NAMALWA (cell line): ENCODE measurements at regions not wholly inside any gene's neighbourhood (a gene's known extent, or its start where the extent isn't known, plus 50 kb on each side); places are given as distances from the start of the nearest gene placed in this dataset.

Experiments used
- DNase-seq: peaks from one replicate; pipeline ENCODE4 v3.0.0-alpha.2; 2015; ENCODE audit warnings: low spot score

- no peak for DNase-seq
Observed at GRCh38 chr13:111556496-111556895, 236.1 kb downstream of the TEX29 start.

GRCh38 chr13:111557921-111558699 is 237.7 kb downstream of the TEX29 start:
- DNase-seq, result no peak

- no peak for DNase-seq
Observed at GRCh38 chr13:111558700-111559088, 238.3 kb downstream of the TEX29 start.

DNA sequence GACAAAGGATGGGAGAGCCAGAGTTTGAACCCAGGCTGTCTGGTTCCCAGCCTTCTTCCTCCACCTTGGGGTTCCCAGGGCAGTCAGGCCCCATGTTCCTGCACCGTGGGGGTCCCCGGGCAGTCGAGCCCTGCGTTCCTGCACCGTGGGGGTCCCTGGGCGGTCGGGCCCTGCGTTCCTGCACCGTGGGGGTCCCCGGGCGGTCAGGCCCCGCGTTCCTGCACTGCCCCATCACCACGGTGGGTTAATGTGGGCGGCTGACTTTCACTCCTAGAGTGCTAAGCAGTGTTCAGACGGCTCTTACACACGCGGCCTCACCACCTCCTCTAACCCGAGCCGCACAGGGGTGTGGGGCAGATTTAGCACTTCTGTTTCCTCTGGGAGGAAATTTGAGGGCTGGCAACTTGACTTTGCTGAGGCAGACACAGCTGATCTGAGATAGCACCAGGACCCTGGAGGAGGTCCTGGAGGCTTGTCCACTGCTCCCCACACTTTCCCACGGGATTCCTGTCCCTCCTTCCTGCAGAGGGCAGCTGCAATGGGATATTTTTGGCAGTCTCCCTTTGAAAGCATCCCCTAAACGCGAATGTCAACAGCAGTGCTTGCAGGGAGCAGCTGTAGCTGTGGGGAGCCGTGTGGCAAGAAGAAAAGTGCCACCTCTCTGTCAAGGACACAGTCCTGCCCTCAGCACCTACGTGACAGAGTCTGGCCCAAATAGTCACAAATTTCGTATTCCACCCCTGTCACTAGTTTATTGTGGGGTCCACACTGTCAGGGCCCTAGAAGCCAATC is 239.4 kb downstream of the TEX29 start:
- no peak for DNase-seq

DNA sequence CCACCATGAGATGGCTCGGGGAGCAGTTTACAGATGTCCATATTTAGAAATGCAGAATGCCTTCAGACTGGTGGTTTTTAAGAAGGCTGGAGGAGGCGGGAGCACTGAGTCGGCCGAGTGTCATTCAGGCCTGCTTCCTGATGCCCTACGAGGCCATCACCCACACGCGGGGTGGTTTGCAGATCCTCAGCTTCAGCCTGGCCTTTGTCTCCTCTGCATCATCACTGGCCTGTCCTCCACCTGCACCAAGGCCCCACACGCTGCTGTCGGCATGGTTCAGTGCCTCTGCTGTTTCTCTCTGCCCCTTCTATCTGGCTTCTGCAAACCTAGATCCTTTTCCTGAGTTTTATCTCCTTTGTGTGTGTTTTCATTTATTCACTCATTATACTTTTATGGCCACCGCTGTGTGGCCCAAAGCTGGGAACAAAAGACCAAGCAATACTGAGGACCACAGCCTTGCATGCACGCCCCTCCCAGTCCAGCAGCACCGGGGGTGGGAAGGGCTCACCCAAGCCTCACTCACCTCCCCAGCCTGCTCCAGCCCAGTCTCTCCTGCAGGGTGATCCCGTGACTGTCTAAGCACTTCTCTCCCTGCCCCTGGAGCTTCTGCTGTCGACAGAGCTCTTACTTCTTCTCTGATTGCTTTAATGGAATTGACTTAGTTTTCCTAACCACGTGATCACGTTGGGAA is 240.8 kb downstream of the TEX29 start:
- DNase-seq, result no peak

GRCh38 chr13:111562716-111563115 is 242.3 kb downstream of the TEX29 start:
- DNase-seq, result no peak

- no peak for DNase-seq
Observed at GRCh38 chr13:111564606-111565005, 244.2 kb downstream of the TEX29 start.

DNA sequence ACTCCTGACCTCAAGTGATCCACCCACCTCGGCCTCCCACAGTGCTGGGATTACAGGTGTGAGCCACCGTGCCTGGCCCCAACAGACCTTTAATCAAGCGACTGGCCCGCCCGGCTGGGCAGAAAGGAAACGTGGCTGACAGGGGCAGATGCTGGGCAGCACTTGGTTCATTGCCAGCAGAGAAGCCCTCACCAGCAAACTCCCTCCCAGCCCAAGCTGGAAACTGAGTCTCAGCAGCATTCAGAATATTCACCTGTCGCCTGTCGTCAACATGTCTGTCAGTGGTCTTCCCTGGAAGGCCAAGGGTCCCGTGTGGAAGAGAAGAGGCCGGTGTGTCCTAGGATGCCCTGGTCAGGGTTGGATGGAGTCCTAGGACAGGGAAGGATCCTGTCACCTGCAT is 245.0 kb downstream of the TEX29 start:
- no peak for DNase-seq

DNA sequence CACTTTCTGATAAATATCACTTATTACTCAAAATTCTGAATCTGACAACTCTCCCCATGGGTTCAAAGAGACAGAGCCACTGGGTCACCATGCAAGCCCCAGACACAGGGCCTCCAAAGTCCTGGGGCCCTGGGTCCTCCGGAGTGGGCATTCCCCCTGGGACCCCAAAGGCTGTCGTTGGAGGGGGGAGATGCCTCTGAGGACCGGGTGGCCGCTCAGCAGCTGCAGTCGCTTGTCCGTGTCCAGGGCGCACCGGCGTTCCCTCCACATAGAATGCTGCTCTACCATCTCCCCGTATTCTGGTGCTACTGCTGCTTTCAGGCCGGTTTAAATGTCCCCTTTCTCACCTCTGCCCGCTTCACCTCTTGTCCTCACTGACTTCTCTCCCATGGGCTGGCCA is 246.1 kb downstream of the TEX29 start:
- DNase-seq, result no peak

- DNase-seq, result no peak
Observed at GRCh38 chr13:111567637-111568036, 247.2 kb downstream of the TEX29 start.

- DNase-seq, result no peak
Observed at GRCh38 chr13:111568290-111568689, 247.8 kb downstream of the TEX29 start.

DNA sequence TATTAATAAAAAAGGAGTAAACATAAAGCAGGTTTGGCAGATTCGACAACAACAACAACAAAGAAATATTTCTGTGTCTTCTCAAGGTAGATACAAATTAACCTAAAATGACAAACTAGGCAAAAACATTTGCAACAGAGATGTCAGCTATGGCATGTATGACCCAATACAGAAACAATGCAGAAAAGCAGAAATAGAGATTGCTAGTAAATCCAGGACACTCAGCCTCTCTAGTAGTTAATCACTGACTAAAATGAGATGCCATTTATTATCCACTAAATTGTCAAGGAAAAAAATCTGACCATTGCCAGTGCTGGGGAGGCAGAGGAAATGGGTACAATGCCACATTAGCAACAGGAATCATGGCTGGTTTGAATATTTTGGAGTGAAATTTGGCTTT is 250.5 kb downstream of the TEX29 start:
- no peak for DNase-seq

DNA sequence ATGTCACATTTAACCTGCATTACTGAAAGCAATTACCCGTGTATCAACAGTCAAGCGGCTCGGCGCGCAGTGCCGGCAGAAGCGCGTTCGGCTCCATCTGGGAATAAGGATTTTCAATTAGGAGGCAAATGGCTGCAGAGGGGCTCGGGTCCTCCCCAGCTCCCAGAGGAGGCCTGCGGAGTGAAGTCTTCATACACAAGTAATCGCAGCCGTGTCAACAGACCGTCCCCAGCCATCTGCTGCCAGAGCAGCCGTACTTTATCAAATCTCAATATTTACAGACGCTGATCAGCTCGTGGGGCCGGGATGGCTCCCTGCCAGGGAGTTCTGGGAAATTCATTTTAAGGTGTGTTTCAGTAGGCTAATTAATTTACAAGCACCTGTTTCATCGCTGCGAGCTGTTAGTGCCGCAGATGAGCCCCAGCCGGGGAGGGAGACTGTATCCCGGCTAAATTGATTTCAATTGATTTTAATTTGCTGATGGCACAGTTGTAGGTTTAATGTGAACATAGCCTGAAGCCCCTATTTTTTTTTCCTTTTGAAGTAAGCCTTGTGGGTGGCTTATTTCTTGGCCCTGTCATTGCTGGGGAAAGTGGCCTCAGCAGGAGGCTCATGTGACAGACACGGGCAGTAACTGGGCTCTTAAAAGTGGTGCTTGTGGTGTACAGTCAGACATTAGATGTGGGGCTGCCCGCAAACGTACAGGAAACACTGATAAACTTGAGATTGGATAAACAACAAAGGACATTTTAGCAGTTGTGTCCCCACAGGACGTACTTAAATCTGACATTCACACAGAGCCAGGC is 252.7 kb downstream of the TEX29 start:
- no peak for DNase-seq

DNA sequence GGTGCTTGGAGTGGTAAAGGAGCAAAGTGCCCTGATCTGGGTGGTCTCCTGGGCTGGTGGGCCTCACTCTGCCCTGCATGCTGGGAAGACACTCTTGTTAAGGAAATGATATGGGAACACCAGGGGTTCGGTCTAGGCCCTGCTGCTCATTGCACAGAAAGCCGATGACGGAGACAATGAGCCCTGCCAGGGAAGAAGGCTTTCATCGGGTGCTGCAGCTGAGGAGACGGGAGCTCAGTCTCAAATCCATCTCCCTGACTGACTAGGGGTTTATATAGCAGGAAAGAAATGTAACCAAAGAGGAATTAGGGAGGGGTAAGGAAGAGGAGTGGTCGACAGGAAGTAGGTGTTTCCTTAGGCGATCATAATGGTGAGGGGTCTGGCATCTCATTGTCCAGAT is 253.4 kb downstream of the TEX29 start:
- DNase-seq, result no peak

- DNase-seq, result no peak
Observed at GRCh38 chr13:111575276-111575675, 254.8 kb downstream of the TEX29 start.

GRCh38 chr13:111575719-111576118 is 255.3 kb downstream of the TEX29 start:
- DNase-seq, result no peak

DNA sequence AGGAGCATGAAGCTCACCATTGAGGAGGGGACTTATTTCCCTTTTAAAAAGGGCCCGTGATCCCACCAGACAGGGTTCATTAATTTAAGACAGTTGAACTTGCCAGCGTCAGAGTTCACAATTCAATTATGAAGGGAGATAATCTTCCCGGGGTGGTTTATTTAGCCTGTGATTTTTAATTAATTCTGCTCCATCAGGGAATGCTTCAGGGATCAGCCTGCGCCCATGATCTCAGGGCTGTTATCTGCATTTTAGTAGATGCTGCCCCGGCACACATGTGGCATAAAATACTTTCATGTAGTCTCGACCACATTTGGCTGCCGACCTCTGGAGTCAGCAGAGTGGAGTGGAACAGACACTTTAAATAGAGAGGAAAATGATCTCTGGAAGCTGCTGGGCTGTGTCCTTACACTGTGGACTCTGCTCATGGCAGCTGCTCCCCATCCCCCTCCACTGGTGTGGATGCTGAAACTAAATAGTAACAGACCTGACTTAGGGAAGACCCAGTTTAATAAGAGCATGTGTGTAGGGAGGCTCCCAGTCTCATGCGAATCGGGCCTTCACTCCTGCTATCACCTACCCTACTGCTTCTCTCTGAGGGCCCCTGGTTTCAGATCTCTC is 256.9 kb downstream of the TEX29 start:
- DNase-seq, result no peak

DNA sequence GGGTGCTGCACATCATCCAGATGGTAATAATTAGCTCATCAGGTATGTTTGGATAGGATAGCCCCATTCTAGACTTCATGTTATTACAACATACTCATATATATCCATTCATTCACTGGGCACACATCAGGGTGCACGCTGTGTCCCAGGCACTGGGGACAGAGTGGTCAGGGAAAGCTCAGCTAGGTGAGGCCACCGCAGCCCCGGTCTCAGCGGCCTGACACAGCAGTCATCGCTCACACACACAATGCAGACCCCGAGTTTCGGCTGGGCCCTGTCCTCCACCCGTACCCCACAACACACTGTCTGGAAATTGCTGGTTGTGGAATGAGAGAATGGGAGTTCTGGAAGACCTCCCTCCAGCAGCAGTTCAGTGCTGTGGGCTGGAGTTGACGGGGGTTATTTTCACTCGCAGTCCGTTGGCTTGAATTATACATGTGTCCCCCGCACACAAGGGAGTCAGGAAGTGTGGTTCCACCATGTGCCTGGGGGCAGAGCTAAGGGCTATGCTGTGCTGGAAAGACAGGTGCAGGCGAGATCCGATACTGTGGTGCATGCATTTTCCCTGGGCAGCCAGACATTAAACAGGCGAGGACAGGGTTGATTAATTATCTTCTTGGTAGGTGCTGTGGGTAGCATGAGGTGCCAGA is 257.6 kb downstream of the TEX29 start:
- no peak for DNase-seq

- DNase-seq, result no peak
Observed at GRCh38 chr13:111584101-111584672, 263.7 kb downstream of the TEX29 start.

DNA sequence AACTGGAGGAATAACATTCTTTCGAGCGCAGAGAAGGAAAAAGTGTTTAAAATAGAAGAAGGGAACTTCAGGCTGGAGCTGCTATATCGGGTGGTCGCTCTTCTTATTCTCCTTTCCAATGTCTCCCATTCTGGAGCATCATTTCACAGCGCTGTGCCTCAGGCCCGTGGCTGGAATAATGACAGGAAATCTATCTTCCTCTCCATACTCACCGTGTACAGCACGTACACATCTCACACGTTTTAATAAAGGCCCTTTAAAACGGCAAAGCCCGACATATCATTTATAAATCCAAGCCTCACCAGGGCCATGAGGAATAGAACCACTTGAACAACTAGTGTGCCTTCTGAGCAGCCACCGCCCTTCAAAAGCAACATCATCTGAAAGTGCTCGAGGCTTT is 264.4 kb downstream of the TEX29 start:
- no peak for DNase-seq

DNA sequence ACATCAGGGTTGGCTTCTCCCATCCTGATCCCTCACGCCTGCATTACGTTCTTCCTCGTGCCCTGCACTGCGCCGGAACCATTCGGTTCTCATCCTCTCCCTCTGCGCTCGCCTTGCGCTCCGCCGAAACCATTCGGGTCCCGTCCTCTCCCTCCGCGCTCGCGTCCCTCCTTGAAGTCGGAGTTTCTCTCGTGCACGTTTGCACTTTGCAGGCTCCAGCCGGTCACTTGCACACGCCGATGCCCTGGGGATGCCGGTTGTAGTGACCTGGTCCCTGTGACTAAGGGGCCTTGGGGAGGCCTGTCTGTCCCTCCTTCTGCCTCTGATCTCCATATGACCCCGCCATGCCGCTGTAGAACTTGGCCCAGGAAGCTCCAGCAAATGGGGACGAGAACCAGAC is 265.8 kb downstream of the TEX29 start:
- DNase-seq, result no peak
